ENCODE measurements at regions not wholly inside any gene's neighbourhood (a gene's known extent, or its start where the extent isn't known, plus 50 kb on each side); places are given as distances from the start of the nearest gene placed in this dataset.

GRCh38 chr2:105655244-105655643, 89.5 kb upstream of the NCK2 start:
- TF ChIP-seq TAF1 (IDR thresholded peaks at IDR 0.05; ENCODE audit: low read depth) (no peak), CTCF (IDR thresholded peaks at IDR 0.05; ENCODE audit: poor library complexity, severe bottlenecking) (no peak), POLR2AphosphoS5 (IDR thresholded peaks at IDR 0.05) (no peak), EZH2 (IDR thresholded peaks at IDR 0.05; ENCODE audit: borderline replicate concordance, insufficient read depth, low read length, poor library complexity, severe bottlenecking) (no peak), EP300 (conservative IDR thresholded peaks at IDR 0.05; ENCODE audit: poor library complexity, severe bottlenecking) (no peak), REST (IDR thresholded peaks at IDR 0.05; ENCODE audit: borderline replicate concordance) (no peak), MXI1 (conservative IDR thresholded peaks at IDR 0.05; ENCODE audit: poor library complexity, severe bottlenecking) (no peak), RAD21 (conservative IDR thresholded peaks at IDR 0.05) (no peak)
